GM19035 (cell line): ENCODE measurements at regions not wholly inside any gene's neighbourhood (a gene's known extent, or its start where the extent isn't known, plus 50 kb on each side); places are given as distances from the start of the nearest gene placed in this dataset.

Experiments used
- ATAC-seq: cut with Tn5 transposase; IDR thresholded peaks from one replicate; pipeline ENCODE4 v1.9.1; 2021; ENCODE audit not compliant: unreplicated experiment

- no peak for ATAC-seq
These were observed 223.0 kb upstream of the SATB1 start for GRCh38 chr3:18648159-18648558.

GRCh38 chr3:18645619-18646018, 220.5 kb upstream of the SATB1 start:
- ATAC-seq = no peak

- no peak for ATAC-seq
These were observed 218.1 kb upstream of the SATB1 start for GRCh38 chr3:18643281-18643680.

- ATAC-seq = no peak
These were observed 216.8 kb upstream of the SATB1 start for GRCh38 chr3:18641916-18642315.

- ATAC-seq = no peak
These were observed 210.1 kb upstream of the SATB1 start for GRCh38 chr3:18635215-18635614.

GRCh38 chr3:18634461-18634860, 209.3 kb upstream of the SATB1 start:
- ATAC-seq = no peak

GRCh38 chr3:18633002-18633401, 207.9 kb upstream of the SATB1 start:
- ATAC-seq = no peak

- ATAC-seq = no peak
These were observed 205.2 kb upstream of the SATB1 start for GRCh38 chr3:18630295-18630694.

- ATAC-seq = no peak
These were observed 199.9 kb upstream of the SATB1 start for GRCh38 chr3:18625085-18625484.

GRCh38 chr3:18623220-18623619, 198.1 kb upstream of the SATB1 start:
- no peak for ATAC-seq

GRCh38 chr3:18618723-18619122, 193.6 kb upstream of the SATB1 start:
- ATAC-seq = no peak

GRCh38 chr3:18611991-18612390, 186.9 kb upstream of the SATB1 start:
- no peak for ATAC-seq

- ATAC-seq = no peak
These were observed 184.0 kb upstream of the SATB1 start for GRCh38 chr3:18609187-18609586.

GRCh38 chr3:18597919-18598318, 172.8 kb upstream of the SATB1 start:
- no peak for ATAC-seq

GRCh38 chr3:18593231-18593630, 168.1 kb upstream of the SATB1 start:
- no peak for ATAC-seq

GRCh38 chr3:18591120-18591519, 166.0 kb upstream of the SATB1 start:
- no peak for ATAC-seq

GRCh38 chr3:18586076-18586475, 160.9 kb upstream of the SATB1 start:
- no peak for ATAC-seq

- ATAC-seq = no peak
These were observed 160.1 kb upstream of the SATB1 start for GRCh38 chr3:18585004-18585968.

- no peak for ATAC-seq
These were observed 155.1 kb upstream of the SATB1 start for GRCh38 chr3:18580268-18580667.

GRCh38 chr3:18579661-18580060, 154.5 kb upstream of the SATB1 start:
- no peak for ATAC-seq

- ATAC-seq = no peak
These were observed 150.4 kb upstream of the SATB1 start for GRCh38 chr3:18575573-18575972.

- no peak for ATAC-seq
These were observed 147.7 kb upstream of the SATB1 start for GRCh38 chr3:18572809-18573208.

GRCh38 chr3:18567293-18567692, 142.2 kb upstream of the SATB1 start:
- no peak for ATAC-seq
